Suppressor macrophage treated with lipopolysaccharide for 4 hours (primary cell): ENCODE measurements at regions not wholly inside any gene's neighbourhood (a gene's known extent, or its start where the extent isn't known, plus 50 kb on each side); places are given as distances from the start of the nearest gene placed in this dataset.
"Not testable (repeated sequence)": the region's sequence is repeated elsewhere in the genome, so short reads cannot be mapped to it uniquely, and the experiment has no call there.

ENCODE experiments used
- DNase-seq: peaks from one replicate; pipeline ENCODE4 v3.0.0-alpha.2; 2020

DNA sequence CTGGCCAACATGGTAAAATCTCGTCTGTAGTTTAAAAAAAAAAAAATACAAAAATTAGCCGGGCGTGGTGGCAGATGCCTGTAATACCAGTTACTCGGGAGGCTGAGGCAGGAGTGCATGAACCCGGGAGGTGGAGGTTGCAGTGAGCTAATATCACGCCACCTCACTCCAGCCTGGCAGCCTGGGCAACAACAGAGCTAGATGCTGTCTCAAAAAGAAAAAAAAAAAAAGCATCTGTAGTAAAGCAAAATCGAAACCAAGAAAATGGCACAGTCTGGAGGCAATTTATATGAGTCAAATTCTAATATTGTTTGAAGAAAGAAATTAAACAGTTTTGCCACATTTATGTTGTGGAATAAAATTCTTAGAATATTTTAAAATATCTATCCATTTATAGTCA lies 365.0 kb upstream of the CHORDC1 start:
- DNase-seq, result no peak

DNA sequence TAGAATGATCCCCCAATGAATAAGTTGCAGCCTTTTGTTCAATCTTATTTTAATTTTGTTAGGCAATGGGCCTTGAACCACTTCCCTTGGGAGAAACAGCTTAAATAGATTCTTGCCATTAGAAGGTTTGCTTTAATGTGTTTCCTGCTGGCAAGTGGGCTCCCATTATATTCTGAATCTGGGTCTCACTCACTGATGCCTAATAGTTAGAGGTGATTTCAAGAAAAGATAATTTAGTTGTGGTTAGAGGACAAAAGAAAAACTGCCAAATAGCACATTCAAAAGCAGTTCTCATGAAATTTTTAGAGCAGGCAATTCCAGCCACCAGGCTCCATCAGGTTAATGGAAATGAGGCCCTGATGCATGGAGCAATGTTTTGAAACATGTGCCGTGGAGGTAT lies 362.6 kb upstream of the CHORDC1 start:
- no peak for DNase-seq

DNA sequence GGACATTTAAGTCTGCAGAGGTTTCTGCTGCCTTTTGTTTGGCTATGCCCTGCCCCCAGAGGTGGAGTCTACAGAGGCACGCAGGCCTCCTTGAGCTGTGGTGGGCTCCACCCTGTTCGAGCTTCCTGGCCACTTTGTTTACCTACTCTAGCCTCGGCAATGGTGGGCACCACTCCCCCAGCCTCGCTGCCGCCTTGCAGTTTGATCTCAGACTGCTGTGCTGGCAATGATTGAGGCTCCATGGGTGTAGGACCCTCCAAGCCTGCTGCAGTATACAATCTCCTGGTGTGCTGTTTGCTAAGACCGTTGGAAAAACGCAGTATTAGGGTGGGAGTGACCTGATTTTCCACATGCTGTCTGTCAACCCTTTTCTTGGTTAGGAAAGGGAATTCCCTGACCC lies 360.1 kb upstream of the CHORDC1 start:
- not testable (repeated sequence) for DNase-seq

DNA sequence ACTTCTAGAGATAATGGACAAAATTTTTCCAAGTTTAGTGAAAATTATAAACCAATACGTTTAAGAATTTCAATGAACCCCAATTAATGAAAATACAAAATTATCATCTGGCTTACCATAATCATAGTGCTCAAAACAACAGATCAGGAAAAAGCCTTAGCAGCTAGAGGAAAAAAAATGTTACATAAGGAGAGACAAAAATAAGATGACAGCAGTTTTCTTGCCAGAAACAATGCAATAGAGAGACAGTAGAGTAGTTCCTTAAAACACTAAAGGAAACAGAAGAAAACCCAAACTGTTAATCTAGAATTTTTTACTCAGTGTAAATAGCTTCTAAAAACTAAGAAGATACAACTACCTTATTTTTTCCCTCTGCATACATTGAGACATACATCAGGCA lies 341.7 kb upstream of the CHORDC1 start:
- DNase-seq, result no peak

DNA sequence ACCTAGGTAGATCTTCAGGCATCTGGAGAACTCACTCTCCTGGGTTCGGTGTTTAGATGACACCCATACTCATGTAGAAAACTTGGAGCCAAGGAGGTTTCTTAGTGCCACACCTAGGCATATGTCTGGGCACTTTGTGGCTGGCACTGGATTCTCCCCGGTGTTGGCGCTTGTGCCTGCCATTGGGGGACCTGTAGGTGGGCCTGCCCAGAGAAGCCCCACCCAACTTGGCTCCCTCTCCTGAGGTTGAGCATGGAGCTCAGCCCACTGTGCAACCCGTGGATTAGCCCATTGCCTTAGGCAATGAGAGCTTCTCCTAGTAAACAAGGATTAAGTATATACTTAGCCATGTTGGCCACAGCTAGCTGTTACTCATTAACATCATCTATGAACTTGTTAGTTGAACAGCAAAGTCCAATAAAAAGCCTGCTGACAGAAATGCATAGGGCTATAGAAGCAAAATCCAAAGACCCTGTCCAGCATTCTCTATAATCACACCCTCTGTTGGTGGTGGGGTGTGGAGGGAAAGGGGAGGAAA lies 335.5 kb upstream of the CHORDC1 start:
- no peak for DNase-seq

DNA sequence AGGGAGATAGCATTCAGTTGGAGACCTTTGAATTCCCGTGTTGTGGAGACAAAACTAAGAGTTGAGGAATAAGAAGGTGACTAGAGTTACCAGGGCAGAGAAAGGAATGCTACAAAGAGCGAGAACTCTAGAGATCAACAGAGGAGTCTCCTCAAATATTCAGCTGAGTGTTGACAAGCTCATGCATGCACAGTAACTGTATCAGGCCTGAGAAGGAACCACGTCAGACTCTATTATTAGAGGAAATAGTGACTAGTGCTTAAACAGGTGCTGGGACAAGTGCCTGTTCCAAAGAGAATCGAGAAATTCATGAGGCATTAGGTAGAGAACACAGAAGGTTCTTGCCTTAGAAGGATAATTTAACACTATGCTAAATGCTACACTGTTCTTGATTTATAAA lies 333.8 kb upstream of the CHORDC1 start:
- DNase-seq, result no peak

DNA sequence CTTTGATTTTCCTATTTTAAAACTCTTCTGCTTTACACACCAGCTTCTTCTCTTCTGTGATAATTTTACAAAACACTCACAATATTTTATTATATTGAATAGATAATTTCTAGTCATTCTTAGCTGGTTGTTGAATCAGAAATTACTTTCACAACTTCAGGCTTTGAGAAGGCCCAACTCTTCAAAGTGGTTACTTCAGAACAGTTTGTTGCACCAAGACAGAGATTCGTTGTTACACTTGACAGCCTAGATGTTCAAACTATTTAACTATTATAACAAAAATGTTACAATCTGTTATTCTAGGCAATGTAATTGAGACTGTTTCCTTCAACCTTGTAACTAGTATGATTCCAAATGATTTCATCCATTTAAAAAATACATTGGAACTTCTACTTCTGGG lies 333.2 kb upstream of the CHORDC1 start:
- no peak for DNase-seq

DNA sequence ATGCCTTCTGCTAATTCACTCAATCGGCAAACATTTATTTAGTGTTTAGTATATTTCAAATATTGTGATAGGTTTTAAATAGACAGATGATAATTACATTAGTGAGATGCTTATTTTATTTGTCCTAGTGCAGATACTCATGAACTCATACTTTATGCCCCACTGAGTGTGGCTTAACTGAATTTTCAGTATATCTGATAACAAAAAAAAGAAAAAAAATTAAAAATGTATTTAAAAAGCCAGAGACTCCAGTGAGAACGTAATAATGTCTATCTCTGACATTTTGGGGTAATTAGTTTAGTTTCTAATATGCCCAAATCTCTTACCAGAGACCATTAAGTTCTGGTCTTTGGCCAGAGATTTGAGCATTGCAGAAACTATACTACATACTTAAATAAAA lies 332.6 kb upstream of the CHORDC1 start:
- no peak for DNase-seq

DNA sequence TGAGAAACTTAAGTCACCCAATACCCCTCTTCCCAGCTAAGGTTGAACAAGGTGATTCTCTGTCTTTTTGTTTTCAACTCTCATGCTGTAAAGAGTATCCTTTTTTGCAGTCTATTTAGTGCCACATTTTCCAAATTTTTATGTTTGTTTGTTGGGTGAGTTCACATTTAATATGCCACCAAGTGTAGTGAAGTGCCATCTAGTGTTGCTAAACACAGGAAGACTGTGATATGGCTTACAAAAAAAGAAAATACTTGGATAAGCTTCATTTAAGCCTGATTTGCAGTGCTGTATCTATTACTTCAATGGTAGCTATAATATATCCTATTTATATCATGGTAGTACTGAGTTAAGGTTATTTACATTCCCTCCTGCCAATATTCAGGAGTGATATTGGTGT lies 319.2 kb upstream of the CHORDC1 start:
- no peak for DNase-seq

DNA sequence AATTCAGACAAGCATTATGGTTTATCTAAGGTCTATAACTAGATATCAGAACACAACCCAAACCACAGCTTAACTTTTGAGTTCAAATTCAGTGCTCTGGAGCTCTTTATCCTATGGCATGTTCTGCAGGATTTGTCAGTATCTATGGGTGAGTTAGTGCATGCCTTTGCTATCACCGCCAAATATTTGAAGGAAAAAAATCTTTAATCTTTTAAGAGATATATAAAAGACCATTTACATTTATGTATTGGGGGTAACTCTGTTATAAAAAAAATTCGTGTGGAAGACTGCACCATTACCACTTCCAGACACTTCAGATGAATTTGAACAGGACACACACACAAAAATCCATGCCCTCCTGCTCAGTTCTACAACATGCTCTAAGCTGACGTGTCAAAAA lies 313.5 kb upstream of the CHORDC1 start:
- no peak for DNase-seq

DNA sequence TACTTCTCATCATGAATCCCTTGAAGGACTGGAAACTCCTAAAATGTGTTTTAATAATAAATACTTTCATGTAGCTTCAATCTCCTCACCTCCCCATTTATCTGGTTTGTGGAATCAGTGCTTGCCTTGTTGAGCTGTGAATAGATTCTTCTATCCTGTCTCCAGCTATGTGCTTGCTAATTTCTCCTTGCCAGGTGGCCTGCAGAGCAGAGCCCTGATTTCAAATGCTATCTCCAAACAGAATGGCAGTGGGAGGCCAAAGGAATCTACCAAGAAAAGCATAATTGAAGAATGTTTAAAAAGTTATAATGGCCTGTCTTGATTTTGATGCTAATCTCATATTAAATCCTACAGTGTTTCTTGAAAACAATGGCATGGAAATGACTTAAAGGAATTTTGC lies 309.3 kb upstream of the CHORDC1 start:
- DNase-seq, result no peak

DNA sequence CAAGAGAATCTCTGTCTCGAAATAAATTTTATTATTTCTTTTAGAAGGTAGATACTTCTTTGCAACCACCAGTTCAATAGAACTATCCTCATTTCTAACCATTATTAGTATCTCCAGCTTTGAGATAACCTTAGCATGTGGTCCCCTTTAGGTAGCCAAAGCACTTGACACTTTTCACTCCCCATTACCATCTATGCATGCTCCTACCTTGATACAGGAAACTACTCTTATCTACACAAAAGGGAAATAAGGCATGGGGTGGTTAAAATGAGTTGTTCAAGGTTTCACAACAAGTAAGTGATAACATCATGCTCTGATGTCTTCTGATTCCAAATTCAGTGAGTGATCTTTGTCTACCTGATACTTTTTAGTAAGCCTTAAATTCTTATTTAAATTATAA lies 308.2 kb upstream of the CHORDC1 start:
- no peak for DNase-seq

DNA sequence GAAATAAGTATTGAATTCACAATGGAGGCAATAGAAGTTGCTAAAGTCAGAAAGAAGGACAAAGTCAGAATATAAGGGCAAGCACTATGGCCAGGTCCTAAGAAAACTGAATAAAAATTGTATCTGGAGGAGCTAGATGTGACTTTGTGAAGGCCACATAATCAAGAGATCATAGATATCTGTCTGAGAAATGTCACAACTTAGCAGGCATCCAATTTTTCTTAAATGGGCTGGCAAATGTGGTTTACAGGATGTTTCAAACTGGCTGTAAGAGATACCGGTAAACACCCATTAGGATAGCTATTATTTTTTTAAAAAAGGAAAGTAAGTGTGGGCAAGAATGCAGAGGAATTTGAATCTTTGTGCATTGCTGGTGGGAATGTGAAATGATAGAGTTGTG lies 303.1 kb upstream of the CHORDC1 start:
- no peak for DNase-seq

DNA sequence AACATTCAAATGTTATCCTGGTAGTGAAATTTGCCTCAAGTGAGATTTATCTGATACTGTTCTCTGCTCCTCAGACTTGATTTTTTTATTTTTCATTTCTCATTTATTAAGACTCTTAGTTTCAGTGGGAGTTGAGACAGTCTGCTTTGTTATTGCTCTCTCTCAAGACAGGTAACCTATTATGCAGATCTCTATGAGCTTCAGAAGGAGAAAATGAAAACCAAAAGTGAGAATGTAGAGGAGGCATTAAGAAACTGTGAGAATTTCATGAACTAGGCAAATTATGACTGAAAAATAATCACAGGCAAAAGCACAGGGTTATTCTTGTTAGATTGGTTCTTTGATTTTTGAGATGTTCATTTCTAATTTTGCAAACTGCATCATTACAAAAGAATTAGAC lies 290.0 kb upstream of the CHORDC1 start:
- DNase-seq, result no peak

DNA sequence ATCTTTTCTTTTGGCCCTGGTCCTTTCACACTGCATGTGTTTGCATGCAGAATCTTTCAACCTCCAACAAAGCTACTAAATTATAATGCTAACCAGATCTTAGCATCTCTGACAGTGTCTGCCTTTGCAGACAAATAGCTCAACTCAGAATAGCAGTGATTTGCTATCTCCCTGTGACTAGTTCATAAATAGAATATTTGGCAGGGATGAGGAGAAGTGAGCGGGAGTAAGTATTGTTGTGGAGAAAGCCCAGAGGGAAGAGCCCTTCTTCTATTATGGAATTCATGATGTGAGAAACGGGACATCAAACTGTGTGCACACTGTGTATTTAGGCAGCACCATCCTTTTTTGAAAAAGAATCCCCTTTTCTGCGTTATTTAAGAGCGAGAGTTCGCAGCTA lies 288.0 kb upstream of the CHORDC1 start:
- no peak for DNase-seq

DNA sequence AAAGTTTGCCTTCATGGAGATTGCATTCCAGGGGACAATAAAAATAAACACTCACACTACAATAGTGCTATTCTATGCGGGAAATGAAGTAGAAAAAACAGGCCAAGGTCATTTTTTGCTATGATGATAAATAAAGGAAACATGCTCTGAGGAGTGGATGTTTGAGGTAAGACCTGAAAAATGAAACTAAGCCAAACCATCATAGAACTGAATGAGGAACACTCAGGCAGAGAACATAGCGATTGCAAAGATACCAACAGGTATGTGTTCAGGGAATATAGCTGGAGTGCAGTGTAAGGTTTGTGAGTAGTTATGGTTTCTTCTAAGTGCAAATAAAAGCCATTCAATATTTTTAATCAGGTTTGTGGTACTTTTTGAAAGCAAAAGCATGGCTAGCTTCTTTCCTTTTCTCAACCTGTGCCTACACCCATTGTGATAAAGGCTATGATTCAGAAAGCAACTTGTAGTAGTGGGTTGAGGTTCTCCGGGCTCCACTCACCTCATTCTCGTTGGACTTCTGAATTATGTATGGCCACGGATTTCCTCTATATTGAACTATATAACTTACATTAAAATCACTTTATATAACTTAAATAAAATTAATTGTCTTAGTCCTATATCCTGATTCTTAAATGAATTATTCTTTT lies 278.2 kb upstream of the CHORDC1 start:
- no peak for DNase-seq

DNA sequence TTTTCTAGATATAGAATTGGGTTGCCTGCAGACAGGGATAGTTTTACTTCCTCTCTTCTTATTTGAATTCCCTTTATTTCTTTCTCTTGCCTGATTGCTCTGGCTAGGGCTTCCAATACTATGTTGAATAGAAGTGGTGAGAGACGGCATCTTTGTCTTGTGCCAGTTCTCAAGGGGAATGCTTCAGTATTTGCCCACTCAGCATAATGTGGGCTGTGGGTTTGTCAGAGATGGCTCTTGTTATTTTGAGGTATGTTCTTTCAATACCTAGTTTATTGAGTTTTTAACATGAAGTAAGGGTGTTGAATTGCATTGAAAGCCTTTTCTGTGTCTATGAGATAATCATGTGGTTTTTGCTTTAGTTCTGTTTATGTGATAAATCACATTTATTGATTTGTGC lies 273.9 kb upstream of the CHORDC1 start:
- no peak for DNase-seq

DNA sequence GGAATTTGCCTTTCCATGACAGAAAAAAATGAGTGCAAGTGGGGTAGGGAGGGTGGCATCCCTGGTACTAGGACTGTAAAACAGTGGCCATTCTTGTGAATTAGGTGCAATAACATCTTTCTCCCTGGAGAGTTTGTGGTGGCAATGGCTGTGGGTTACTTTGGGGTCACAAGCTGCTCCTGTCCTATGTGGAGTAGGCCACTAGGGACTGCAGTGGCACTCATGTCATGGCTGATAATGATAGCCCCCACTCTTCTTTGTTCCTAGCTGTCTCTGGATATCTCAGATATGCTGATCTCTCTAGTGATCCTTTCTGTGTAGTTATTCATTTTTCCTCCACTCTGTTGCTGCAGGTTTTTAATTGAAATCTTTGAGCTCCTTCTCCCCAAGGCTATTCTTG lies 270.5 kb upstream of the CHORDC1 start:
- DNase-seq, result no peak

DNA sequence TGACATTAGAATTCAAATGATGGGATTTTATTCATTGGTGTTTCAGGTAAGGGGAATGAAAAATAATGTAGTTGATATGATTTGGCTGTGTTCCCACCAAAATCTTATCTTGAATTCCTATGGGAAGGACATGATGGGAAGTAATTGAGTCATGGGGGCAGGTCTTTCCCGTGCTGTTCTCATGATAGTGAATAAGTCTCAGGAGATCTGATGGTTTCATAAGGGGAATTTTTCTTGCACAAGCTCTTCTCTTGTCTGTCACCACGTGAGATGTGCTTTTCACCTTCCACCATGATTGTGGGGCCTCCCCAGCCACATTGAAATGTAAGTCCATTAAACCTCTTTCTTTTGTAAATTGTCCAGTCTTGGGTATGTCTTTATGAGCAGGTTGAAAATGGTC lies 268.6 kb upstream of the CHORDC1 start:
- no peak for DNase-seq

DNA sequence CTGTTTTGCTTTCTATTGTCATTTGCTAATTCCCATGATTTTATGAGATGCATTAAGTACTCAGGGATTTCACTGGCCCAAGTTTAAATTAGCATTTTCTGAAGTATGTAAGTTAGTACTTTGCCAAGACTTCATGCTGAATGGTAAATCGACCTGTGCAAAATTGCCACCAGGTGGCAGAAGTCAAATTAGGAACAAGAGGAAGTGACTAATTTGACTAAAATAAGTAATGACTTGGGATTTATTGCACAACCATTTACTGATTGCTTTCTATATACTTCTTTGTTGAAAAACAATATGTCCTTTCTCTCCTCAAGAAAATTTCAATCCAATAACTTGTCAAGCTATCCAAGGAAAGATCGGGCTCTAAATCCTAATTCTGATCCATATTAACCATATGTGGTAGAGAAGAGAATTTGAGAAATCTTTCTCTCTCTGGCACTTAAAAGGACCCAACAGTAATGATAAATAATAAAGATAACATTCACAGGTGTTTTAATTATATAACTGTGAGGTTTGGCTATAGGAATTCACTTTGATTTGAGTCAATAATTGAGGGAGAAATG lies 253.7 kb upstream of the CHORDC1 start:
- peak; percentile 43 for DNase-seq

DNA sequence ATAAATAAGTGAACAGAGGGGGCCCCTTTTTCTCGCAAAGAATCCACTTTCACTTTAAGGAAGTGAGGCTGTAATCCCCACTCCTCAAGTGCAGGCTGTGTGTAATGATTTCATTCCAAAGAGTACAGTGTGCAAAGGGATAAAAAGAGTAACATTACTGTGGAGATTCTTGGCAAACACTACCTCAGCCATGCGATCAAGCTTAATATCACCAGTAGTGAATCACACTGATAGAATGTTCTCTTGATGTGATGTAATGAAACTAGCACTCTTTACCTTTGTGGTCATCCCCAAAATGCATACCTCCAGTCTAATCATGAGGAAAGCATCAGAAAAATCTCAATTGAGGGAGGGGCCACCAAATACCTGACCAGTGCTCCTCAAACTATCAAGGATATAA lies 246.1 kb upstream of the CHORDC1 start:
- no peak for DNase-seq

DNA sequence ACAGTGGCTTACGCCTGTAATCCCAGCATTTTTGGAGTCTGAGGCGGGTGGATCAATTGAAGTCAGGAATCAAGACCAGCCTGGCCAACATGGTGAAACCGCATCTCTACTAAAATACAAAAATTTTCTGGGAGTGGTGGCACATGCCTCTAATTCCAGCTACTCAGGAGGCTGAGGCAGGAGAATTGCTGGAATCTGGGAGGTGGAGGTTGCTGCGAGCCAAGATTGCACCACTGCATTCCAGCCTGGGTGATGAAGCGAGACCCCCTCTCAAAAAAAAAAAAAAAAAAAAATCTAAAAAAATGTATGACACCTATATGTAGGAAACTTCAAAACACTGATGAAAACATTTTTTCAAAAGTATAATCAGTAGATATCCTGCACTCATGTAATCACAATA lies 242.7 kb upstream of the CHORDC1 start:
- no peak for DNase-seq

DNA sequence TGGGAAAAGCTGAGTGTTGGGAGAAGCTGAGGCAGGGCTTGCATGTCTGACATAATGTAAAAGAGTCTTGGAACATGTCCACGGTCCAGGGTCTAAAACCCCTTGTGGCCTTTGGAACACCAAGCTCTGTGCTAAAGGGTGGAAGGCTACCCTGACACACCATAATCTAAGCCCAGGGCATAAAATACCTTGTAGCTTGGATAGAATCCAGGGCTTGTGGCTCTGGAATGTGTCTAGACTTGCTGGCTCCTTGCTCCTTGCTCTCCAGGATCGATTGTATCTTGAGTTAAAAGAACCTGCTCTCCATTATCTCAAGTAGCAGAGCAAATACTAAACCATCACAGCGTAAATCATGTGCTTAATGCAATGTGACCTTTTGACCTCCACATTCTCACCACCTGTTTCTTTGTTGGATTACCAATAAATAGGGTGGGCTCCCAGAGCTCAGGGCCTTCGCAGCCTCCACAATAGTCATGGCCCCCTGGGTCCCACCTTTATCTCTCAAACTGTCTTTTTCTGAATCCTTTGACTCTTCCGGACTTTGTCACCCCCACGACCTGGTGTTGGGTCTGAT lies 232.6 kb upstream of the CHORDC1 start:
- DNase-seq, result not testable (repeated sequence)

DNA sequence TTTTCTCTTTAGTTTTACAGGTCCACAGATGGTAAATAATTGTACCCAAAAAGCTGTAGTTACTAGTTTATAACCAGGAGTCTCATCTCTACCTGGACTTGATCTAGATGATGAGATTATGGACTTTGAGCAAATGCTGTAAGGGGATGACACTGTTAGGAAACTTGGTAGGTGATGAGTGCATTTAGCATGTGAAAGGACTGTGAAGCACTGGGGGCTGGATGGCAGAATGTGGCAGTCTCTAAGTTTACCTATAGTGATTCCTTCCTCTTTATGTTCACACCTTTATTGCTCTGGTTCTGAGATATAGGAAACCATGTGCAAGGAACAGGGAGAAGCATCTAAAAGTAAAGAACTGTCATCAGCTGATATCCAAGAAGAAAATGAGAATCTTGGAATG lies 230.7 kb upstream of the CHORDC1 start:
- no peak for DNase-seq

DNA sequence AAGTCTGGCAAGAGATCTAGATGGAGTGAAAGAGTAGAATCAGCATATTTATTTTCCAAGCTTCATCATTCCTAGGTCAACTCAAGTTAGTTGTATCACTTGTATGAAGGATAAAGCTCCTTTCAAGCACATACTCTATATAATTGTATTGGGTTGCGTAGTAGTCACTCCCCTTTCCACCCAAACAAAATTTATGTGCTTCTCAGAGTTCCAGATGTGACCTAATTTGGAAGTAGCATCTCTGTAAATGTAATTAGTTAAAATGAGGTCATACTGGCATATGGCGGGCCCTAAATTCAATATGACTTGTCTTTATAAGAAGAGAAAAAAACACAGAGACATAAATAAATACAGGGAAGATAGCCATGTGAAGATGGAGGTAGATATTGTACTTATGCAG lies 226.8 kb upstream of the CHORDC1 start:
- no peak for DNase-seq
